ENCODE measurements at regions not wholly inside any gene's neighbourhood (a gene's known extent, or its start where the extent isn't known, plus 50 kb on each side); places are given as distances from the start of the nearest gene placed in this dataset.

DNA sequence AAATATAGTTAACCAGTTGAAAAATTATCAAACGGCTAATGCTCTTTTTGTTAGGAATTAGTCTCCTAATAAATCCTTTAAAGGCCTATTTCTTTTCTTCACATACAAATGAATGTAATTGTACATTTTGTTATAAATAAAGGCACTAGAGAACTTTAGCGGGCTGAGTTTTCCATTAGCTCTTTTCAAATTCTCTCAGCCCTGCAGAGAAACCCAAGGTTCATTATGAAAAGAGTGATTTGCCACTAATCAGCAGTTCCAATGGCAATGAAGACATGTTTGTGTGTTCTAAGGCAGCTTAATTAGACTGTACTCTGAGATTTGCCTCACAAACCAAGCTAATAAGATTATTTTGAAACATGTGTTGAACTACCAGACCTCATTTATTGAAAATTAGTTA lies 64.6 kb upstream of the P2RY1 start:
- TF ChIP-seq TAF1 (IDR thresholded peaks at IDR 0.05; ENCODE audit: low read depth) (no peak), NFIC (IDR thresholded peaks at IDR 0.05) (no peak), RAD21 (IDR thresholded peaks at IDR 0.05; ENCODE audit: low read depth) (no peak), TCF12 (IDR thresholded peaks at IDR 0.05; ENCODE audit: low read depth) (no peak), FOXM1 (IDR thresholded peaks at IDR 0.05; ENCODE audit: borderline replicate concordance, low read depth) (no peak), CREB1 (IDR thresholded peaks at IDR 0.05; ENCODE audit: low read depth) (no peak), CEBPB (IDR thresholded peaks at IDR 0.05) (no peak), EP300 (IDR thresholded peaks at IDR 0.05; ENCODE audit: borderline replicate concordance) (no peak), EGR1 (IDR thresholded peaks at IDR 0.05) (no peak), TEAD4 (IDR thresholded peaks at IDR 0.05) (no peak), YY1 (IDR thresholded peaks at IDR 0.05; ENCODE audit: low read depth) (no peak)
- TF ChIP-seq, protein P1, sequence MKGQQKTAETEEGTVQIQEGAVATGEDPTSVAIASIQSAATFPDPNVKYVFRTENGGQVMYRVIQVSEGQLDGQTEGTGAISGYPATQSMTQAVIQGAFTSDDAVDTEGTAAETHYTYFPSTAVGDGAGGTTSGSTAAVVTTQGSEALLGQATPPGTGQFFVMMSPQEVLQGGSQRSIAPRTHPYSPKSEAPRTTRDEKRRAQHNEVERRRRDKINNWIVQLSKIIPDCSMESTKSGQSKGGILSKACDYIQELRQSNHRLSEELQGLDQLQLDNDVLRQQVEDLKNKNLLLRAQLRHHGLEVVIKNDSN (IDR thresholded peaks at IDR 0.05): no peak
- TF ChIP-seq, protein P2, sequence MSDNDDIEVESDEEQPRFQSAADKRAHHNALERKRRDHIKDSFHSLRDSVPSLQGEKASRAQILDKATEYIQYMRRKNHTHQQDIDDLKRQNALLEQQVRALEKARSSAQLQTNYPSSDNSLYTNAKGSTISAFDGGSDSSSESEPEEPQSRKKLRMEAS (IDR thresholded peaks at IDR 0.05): no peak
- TF ChIP-seq, protein P3, sequence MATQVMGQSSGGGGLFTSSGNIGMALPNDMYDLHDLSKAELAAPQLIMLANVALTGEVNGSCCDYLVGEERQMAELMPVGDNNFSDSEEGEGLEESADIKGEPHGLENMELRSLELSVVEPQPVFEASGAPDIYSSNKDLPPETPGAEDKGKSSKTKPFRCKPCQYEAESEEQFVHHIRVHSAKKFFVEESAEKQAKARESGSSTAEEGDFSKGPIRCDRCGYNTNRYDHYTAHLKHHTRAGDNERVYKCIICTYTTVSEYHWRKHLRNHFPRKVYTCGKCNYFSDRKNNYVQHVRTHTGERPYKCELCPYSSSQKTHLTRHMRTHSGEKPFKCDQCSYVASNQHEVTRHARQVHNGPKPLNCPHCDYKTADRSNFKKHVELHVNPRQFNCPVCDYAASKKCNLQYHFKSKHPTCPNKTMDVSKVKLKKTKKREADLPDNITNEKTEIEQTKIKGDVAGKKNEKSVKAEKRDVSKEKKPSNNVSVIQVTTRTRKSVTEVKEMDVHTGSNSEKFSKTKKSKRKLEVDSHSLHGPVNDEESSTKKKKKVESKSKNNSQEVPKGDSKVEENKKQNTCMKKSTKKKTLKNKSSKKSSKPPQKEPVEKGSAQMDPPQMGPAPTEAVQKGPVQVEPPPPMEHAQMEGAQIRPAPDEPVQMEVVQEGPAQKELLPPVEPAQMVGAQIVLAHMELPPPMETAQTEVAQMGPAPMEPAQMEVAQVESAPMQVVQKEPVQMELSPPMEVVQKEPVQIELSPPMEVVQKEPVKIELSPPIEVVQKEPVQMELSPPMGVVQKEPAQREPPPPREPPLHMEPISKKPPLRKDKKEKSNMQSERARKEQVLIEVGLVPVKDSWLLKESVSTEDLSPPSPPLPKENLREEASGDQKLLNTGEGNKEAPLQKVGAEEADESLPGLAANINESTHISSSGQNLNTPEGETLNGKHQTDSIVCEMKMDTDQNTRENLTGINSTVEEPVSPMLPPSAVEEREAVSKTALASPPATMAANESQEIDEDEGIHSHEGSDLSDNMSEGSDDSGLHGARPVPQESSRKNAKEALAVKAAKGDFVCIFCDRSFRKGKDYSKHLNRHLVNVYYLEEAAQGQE (IDR thresholded peaks at IDR 0.05; ENCODE audit: low read depth): no peak
